ENCODE measurements at regions not wholly inside any gene's neighbourhood (a gene's known extent, or its start where the extent isn't known, plus 50 kb on each side); places are given as distances from the start of the nearest gene placed in this dataset.

DNA sequence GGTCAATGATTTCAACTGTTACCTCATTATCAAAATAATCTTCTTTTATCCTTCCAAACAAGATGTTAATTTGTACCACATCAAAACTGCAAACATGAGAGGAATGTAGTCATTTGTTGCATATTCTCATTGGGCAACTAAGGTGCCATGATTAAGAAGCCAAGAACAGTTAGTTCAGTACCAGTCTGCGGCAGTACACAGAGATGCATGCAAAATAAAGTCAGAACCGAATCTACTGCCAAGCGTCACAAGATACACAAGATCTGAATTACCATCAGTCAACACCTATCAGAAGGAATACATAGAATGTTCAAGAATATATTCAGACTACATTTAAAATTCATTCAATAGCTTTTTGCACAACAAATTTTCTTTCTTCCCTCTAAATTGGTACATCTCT, 127.6 kb upstream of the SPATA12 start:
- Histone ChIP-seq H3K9me2 (replicated peaks; ENCODE audit: low read depth, low read length) (no peaks in the 10 kb centered on the region), H3K79me2 (ENCODE audit: insufficient read depth, low read length) (no peaks in the 10 kb centered on the region), H3K4me1 (ENCODE audit: insufficient read depth, low read length, poor library complexity, severe bottlenecking) (peaks cover 19% of the 10 kb centered on the region), H4K20me1 (ENCODE audit: insufficient read depth, low read length, poor library complexity, severe bottlenecking) (no peaks in the 10 kb centered on the region), H3K9ac (ENCODE audit: low read depth, low read length, poor library complexity, severe bottlenecking) (no peak overlapping the region), H3K4me2 (ENCODE audit: low read depth, low read length, poor library complexity, severe bottlenecking) (no peak overlapping the region), H3K4me3 (ENCODE audit: low read length, poor library complexity, severe bottlenecking) (no peak overlapping the region), H3K9me3 (ENCODE audit: insufficient read depth, low read depth, low read length) (no peaks in the 10 kb centered on the region; the same call in 1 of the 2 replicates), H3K36me3 (ENCODE audit: insufficient read depth, low read length) (no peaks in the 10 kb centered on the region), H3F3A (ENCODE audit: low read depth) (no peaks in the 10 kb centered on the region), H2AFZ (ENCODE audit: low read length) (no peak overlapping the region), H3K27me3 (ENCODE audit: insufficient read depth, low read length, poor library complexity, severe bottlenecking) (no peaks in the 10 kb centered on the region)
- TF ChIP-seq, protein P1, sequence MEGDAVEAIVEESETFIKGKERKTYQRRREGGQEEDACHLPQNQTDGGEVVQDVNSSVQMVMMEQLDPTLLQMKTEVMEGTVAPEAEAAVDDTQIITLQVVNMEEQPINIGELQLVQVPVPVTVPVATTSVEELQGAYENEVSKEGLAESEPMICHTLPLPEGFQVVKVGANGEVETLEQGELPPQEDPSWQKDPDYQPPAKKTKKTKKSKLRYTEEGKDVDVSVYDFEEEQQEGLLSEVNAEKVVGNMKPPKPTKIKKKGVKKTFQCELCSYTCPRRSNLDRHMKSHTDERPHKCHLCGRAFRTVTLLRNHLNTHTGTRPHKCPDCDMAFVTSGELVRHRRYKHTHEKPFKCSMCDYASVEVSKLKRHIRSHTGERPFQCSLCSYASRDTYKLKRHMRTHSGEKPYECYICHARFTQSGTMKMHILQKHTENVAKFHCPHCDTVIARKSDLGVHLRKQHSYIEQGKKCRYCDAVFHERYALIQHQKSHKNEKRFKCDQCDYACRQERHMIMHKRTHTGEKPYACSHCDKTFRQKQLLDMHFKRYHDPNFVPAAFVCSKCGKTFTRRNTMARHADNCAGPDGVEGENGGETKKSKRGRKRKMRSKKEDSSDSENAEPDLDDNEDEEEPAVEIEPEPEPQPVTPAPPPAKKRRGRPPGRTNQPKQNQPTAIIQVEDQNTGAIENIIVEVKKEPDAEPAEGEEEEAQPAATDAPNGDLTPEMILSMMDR (conservative IDR thresholded peaks at IDR 0.05; ENCODE audit: low read length) = no peak
- no peak for TF ChIP-seq EZH2phosphoT487 (IDR thresholded peaks at IDR 0.05; ENCODE audit: borderline replicate concordance)

DNA sequence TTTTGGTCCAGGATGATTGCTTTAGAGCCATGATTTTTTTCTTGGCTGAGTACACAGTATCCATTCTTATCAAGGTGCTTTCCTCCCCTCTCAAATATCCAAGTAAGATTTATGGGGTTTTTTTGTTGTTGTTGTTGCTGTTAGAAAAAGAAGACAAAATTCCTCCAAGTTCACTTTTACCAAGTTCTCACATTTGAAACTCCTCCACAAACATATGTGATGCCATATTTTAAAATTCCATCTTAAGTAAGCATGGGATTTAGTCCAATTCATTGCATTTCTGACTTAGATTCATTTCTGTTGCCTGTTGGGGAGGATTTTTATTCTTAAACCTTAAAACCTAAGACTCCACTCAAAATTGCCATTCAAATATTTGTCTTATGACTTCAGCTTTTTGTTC, 128.6 kb upstream of the SPATA12 start:
- Histone ChIP-seq H3K4me2 (ENCODE audit: low read depth, low read length, poor library complexity, severe bottlenecking) (no peak overlapping the region), H3K4me1 (ENCODE audit: insufficient read depth, low read length, poor library complexity, severe bottlenecking) (peaks cover 18% of the 10 kb centered on the region), H4K20me1 (ENCODE audit: insufficient read depth, low read length, poor library complexity, severe bottlenecking) (no peaks in the 10 kb centered on the region), H3K79me2 (ENCODE audit: insufficient read depth, low read length) (no peaks in the 10 kb centered on the region), H3K9me3 (ENCODE audit: insufficient read depth, low read depth, low read length) (no peaks in the 10 kb centered on the region; the same call in 1 of the 2 replicates), H3K36me3 (ENCODE audit: insufficient read depth, low read length) (no peaks in the 10 kb centered on the region), H2AFZ (ENCODE audit: low read length) (no peak overlapping the region), H3F3A (ENCODE audit: low read depth) (no peaks in the 10 kb centered on the region), H3K27me3 (ENCODE audit: insufficient read depth, low read length, poor library complexity, severe bottlenecking) (no peaks in the 10 kb centered on the region), H3K9ac (ENCODE audit: low read depth, low read length, poor library complexity, severe bottlenecking) (no peak overlapping the region), H3K9me2 (replicated peaks; ENCODE audit: low read depth, low read length) (no peaks in the 10 kb centered on the region), H3K4me3 (ENCODE audit: low read length, poor library complexity, severe bottlenecking) (no peak overlapping the region)
- TF ChIP-seq, protein P1 (conservative IDR thresholded peaks at IDR 0.05; ENCODE audit: low read length) = no peak
- no peak for TF ChIP-seq EZH2phosphoT487 (IDR thresholded peaks at IDR 0.05; ENCODE audit: borderline replicate concordance)

DNA sequence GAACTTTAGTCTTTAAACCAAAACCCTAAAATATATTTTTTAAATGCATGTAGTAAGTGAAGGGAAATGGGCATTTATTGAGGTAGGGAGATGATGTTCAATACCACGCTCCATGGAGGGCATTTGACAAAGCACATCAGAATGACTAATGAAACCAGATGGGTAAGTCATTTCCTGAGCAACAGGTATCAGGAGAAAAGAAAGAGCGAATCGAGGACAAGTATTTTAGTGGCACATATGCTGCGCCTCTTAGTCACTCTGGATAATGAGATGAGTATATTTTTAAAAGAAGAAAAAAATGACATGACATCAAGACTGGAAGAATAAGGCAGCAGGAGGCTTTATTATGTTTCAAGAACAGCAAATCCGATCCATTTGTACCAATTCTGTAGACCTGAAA, 129.0 kb upstream of the ARHGEF3 start:
- no peaks in the 10 kb centered on the region for H3F3A ChIP-seq (ENCODE audit: low read depth)
- H3K9ac ChIP-seq (ENCODE audit: low read depth, low read length, poor library complexity, severe bottlenecking) = no peak overlapping the region
- peaks cover 25% of the 10 kb centered on the region for H3K4me1 ChIP-seq (ENCODE audit: insufficient read depth, low read length, poor library complexity, severe bottlenecking)
- no peaks in the 10 kb centered on the region for H4K20me1 ChIP-seq (ENCODE audit: insufficient read depth, low read length, poor library complexity, severe bottlenecking)
- H3K79me2 ChIP-seq (ENCODE audit: insufficient read depth, low read length) = no peaks in the 10 kb centered on the region
- H3K9me3 ChIP-seq (ENCODE audit: insufficient read depth, low read depth, low read length) = no peaks in the 10 kb centered on the region; the same call in 1 of the 2 replicates
- no peak overlapping the region for H3K4me3 ChIP-seq (ENCODE audit: low read length, poor library complexity, severe bottlenecking)
- H2AFZ ChIP-seq (ENCODE audit: low read length) = no peak overlapping the region
- H3K36me3 ChIP-seq (ENCODE audit: insufficient read depth, low read length) = no peaks in the 10 kb centered on the region
- no peaks in the 10 kb centered on the region for H3K9me2 ChIP-seq (replicated peaks; ENCODE audit: low read depth, low read length)
- TF ChIP-seq, protein P1 (conservative IDR thresholded peaks at IDR 0.05; ENCODE audit: low read length) = no peak
- TF ChIP-seq EZH2phosphoT487 (IDR thresholded peaks at IDR 0.05; ENCODE audit: borderline replicate concordance) = no peak
- no peak overlapping the region for H3K4me2 ChIP-seq (ENCODE audit: low read depth, low read length, poor library complexity, severe bottlenecking)
- H3K27me3 ChIP-seq (ENCODE audit: insufficient read depth, low read length, poor library complexity, severe bottlenecking) = no peaks in the 10 kb centered on the region
